T-helper 2 cell (primary cell): ENCODE measurements at regions not wholly inside any gene's neighbourhood (a gene's known extent, or its start where the extent isn't known, plus 50 kb on each side); places are given as distances from the start of the nearest gene placed in this dataset.
"Not testable (repeated sequence)": the region's sequence is repeated elsewhere in the genome, so short reads cannot be mapped to it uniquely, and the experiment has no call there.

ENCODE experiments used
- DNase-seq, 5 experiments: peaks; one replicate each; pipeline versions ENCODE4 v3.0.0 to v3.0.0-alpha.2; 2012 to 2022

GRCh38 chr5:99900302-99900852, 634.8 kb upstream of the FAM174A start:
- no peak for DNase-seq

GRCh38 chr5:99879791-99880511, 655.2 kb upstream of the FAM174A start:
- no peak for DNase-seq

- no peak for DNase-seq
These were observed 656.3 kb upstream of the FAM174A start for GRCh38 chr5:99878830-99879229.

- peak in 1 of 5 experiments; percentile 29 for DNase-seq
These were observed 668.4 kb upstream of the FAM174A start for GRCh38 chr5:99866740-99867139.

- DNase-seq = no peak
These were observed 670.0 kb upstream of the FAM174A start for GRCh38 chr5:99865159-99865558.

- DNase-seq = no peak
These were observed 699.4 kb upstream of the FAM174A start for GRCh38 chr5:99835791-99836190.

- no peak for DNase-seq
These were observed 708.0 kb upstream of the FAM174A start for GRCh38 chr5:99827136-99827535.

- no peak for DNase-seq
These were observed 717.4 kb upstream of the FAM174A start for GRCh38 chr5:99817796-99818195.

GRCh38 chr5:99814321-99815063, 720.7 kb upstream of the FAM174A start:
- no peak for DNase-seq

GRCh38 chr5:99808657-99809230, 726.4 kb upstream of the FAM174A start:
- DNase-seq = no peak

GRCh38 chr5:99807346-99807745, 727.8 kb upstream of the FAM174A start:
- no peak for DNase-seq

GRCh38 chr5:99795031-99795430, 740.1 kb upstream of the FAM174A start:
- no peak for DNase-seq

GRCh38 chr5:99788482-99788881, 746.7 kb upstream of the FAM174A start:
- no peak for DNase-seq

GRCh38 chr5:99775189-99775588, 760.0 kb upstream of the FAM174A start:
- DNase-seq = no peak

- DNase-seq = no peak
These were observed 761.9 kb upstream of the FAM174A start for GRCh38 chr5:99773290-99773689.

GRCh38 chr5:99771296-99771695, 763.9 kb upstream of the FAM174A start:
- DNase-seq = no peak

GRCh38 chr5:99765011-99765410, 770.2 kb upstream of the FAM174A start:
- DNase-seq = no peak

- DNase-seq = no peak
These were observed 772.0 kb upstream of the FAM174A start for GRCh38 chr5:99763021-99763774.

- no peak for DNase-seq
These were observed 787.8 kb upstream of the FAM174A start for GRCh38 chr5:99747342-99747741.

- DNase-seq = not testable (repeated sequence)
These were observed 802.0 kb upstream of the FAM174A start for GRCh38 chr5:99733146-99733545.

- not testable (repeated sequence) for DNase-seq
These were observed 801.8 kb upstream of the CHD1 start for GRCh38 chr5:99730653-99731052.

- DNase-seq = no peak
These were observed 796.0 kb upstream of the CHD1 start for GRCh38 chr5:99724732-99725290.

- no peak for DNase-seq
These were observed 792.7 kb upstream of the CHD1 start for GRCh38 chr5:99721506-99721905.
